Panc1 (cell line): ENCODE measurements at regions not wholly inside any gene's neighbourhood (a gene's known extent, or its start where the extent isn't known, plus 50 kb on each side); places are given as distances from the start of the nearest gene placed in this dataset.
"Not testable (repeated sequence)": the region's sequence is repeated elsewhere in the genome, so short reads cannot be mapped to it uniquely, and the experiment has no call there.

Source experiments
- ATAC-seq: fragments of 200-7000 bp; cut with Tn5 transposase; 2 replicates; pipeline ENCODE4 v1.9.1; 2020; ENCODE audit warnings: mild to moderate bottlenecking, moderate library complexity
- BruUV-seq: library from RNA; stranded (reverse); fragments of 400-500 nt; replicated peaks from 2 replicates; lab custom pipeline; 2021; lab: Mats Ljungman, UMichigan
- CTCF ChIA-PET: fragments of 300-600 bp; sonication (Branson Sonifier 250); formaldehyde crosslinking; loops from one replicate; lab custom pipeline; 2022; ENCODE audit warnings: antibody characterized with exemption; lab: Charles Lee
- POLR2A ChIA-PET: fragments of 300-600 bp; sonication (Branson Sonifier 250); formaldehyde crosslinking; loops from one replicate; lab custom pipeline; 2022; ENCODE audit warnings: antibody characterized with exemption; lab: Charles Lee
- DNase-seq: peaks from one replicate; pipeline ENCODE4 v3.0.0-alpha.2; 2010; ENCODE audit warnings: low read depth, low spot score
- H3K27ac ChIP-seq: 2 replicates; pipeline ENCODE4 v1.5.1; 2011; ENCODE audit warnings: mild to moderate bottlenecking, low read length, inconsistent platforms
- H3K27me3 ChIP-seq: fragments of 200-500 bp; sonication (Bioruptor generic); 2 replicates; pipeline ENCODE4 v1.6.0; 2014; ENCODE audit warnings: low read length, inconsistent platforms; ENCODE audit not compliant: control insufficient read depth, insufficient read depth
- H3K36me3 ChIP-seq: fragments of 200-500 bp; sonication (Bioruptor generic); 2 replicates; pipeline ENCODE4 v1.5.1; 2014; ENCODE audit warnings: inconsistent platforms, mild to moderate bottlenecking, low read length, moderate library complexity; ENCODE audit not compliant: control insufficient read depth, insufficient read depth
- H3K4me1 ChIP-seq: 2 replicates; pipeline ENCODE4 v1.5.1; 2011; ENCODE audit warnings: inconsistent platforms, mild to moderate bottlenecking, low read length, moderate library complexity; ENCODE audit not compliant: control insufficient read depth, insufficient read depth
- H3K4me3 ChIP-seq, 2 experiments: 2 replicates each; pipeline ENCODE4 v1.5.1; 2011 to 2012; ENCODE audit warnings: low read depth in 2 of 2, low read length in 2 of 2, mild to moderate bottlenecking in 2 of 2, inconsistent platforms in 1 of 2, moderate library complexity in 1 of 2
- H3K9me3 ChIP-seq: fragments of 200-500 bp; sonication (Bioruptor generic); 2 replicates; pipeline ENCODE4 v1.5.1; 2014; ENCODE audit warnings: low read depth, mild to moderate bottlenecking, inconsistent platforms, low read length, moderate library complexity; ENCODE audit not compliant: control insufficient read depth, insufficient read depth
- POLR2AphosphoS5 ChIP-seq: IDR thresholded peaks from 2 replicates; pipeline ENCODE4 v1.6.1; 2012; ENCODE audit warnings: mild to moderate bottlenecking, low read depth, low read length, moderate library complexity
- SIN3A ChIP-seq: IDR thresholded peaks from 2 replicates; pipeline ENCODE4 v1.6.1; 2012; ENCODE audit warnings: low read depth, mild to moderate bottlenecking, low read length, moderate library complexity, borderline replicate concordance; ENCODE audit not compliant: insufficient read depth
- TCF7L2 ChIP-seq: IDR thresholded peaks from 2 replicates; pipeline ENCODE4 v1.6.1; 2011; ENCODE audit warnings: mild to moderate bottlenecking, low read depth, low read length, inconsistent platforms
- in situ Hi-C: cut with HindIII; loops from 2 replicates; pipeline ENCODE4 v1.10.0; 2016; ENCODE audit warnings: low sequenced_read_pairs, low pct_unique_long_range_greater_than_20kb
- intact Hi-C: fragments of 100-400 bp; cut with micrococcal nuclease; formaldehyde crosslinking; loops from one replicate; pipeline ENCODE4 v1.10.0; 2022; ENCODE audit not compliant: unreplicated experiment
- TF ChIP-seq, protein P1 (sequence below): fragments of 450-650 bp; IDR thresholded peaks from 2 replicates; pipeline ENCODE4 v1.5.1; 2017; ENCODE audit warnings: mild to moderate bottlenecking
- TF ChIP-seq, protein P2 (sequence below), 2 experiments: IDR thresholded peaks; 2 replicates each; pipeline ENCODE4 v1.6.1; 2011 to 2012; ENCODE audit warnings: low read depth in 2 of 2, control low read depth in 1 of 2, low read length in 1 of 2, mild to moderate bottlenecking in 1 of 2, moderate library complexity in 1 of 2; ENCODE audit not compliant: insufficient read depth in 1 of 2

DNA sequence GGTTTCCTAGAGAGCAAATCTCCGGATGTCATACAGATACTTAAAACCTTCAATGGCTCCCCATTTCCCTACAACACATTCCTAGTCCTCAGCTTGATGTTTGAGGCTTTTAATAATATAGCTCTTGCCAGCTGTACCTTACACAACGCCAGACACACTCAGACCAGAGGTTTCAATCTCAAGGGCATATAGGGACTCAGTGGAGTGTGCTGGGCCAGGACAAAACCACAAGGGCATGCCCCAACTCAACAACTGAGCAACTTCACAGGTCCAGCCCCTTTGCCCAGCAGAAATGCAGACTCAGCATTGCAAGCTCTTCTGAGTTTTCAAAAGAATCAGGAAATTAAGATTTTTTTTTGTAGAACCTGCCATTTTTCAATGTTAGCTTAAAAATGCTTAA, 235.5 kb downstream of the NPIPA8 start:
- H3K27ac ChIP-seq, H3K9me3 ChIP-seq, H3K36me3 ChIP-seq, CTCF ChIA-PET, BruUV-seq, H3K27me3 ChIP-seq, intact Hi-C loops, H3K4me3 ChIP-seq, ATAC-seq, in situ Hi-C loops, DNase-seq, POLR2A ChIA-PET, H3K4me1 ChIP-seq: not testable (repeated sequence)

DNA sequence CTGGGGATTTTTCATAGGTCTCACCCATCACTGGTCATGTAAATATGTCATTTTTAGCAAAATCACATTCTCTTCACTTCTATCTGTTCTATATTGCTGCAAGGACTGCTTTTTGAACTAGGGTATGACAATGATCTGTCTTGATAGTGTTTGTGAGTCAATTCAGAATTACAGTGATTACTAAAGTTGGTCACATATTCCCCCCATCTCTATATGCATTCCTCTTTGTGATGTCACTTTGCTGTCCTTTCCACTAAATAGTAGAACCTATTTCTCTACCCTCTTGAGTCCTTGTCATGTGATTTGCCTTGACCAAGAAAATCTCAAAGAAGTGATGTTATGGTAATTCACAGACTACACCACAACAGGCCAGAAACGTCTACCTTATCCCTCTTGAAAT, 243.9 kb downstream of the NPIPA8 start:
- H3K27me3 ChIP-seq, H3K36me3 ChIP-seq, ATAC-seq, DNase-seq, in situ Hi-C loops, POLR2A ChIA-PET, H3K9me3 ChIP-seq, BruUV-seq, CTCF ChIA-PET, H3K4me1 ChIP-seq, intact Hi-C loops, H3K4me3 ChIP-seq, H3K27ac ChIP-seq: not testable (repeated sequence)

DNA sequence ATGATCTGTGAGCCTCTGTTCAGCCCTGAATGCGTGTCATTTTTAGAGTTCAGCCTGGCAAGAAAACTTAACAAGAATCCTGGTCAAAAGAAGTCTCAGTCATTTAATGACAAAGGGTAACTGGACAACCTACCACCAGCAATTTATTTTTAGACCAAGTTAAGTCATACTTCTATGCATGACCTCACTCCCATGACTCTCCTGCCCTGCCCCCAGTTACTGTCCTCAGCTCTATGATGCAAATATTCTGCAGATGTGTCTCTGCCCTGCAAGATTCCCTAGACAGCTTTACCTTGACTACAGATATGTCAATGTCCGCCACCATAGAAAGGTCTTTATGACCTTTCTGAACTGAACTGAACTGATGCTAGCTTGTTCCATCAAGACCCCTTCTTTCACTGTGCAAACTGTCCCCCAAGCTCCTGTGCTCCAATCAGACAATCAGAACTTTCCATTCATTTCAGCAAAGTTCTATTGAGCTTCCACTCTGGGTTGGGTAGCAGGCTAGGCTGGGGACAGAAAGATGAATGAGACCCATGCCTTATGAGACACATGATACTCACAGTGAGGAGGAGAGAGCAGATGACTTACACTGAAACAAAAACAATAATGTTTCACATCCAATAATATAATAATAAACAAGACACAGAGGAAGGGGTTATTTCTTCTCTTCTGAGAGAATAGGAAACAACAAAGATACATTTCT, 255.7 kb downstream of the NPIPA8 start:
- BruUV-seq, intact Hi-C loops, H3K27ac ChIP-seq: not testable (repeated sequence)

DNA sequence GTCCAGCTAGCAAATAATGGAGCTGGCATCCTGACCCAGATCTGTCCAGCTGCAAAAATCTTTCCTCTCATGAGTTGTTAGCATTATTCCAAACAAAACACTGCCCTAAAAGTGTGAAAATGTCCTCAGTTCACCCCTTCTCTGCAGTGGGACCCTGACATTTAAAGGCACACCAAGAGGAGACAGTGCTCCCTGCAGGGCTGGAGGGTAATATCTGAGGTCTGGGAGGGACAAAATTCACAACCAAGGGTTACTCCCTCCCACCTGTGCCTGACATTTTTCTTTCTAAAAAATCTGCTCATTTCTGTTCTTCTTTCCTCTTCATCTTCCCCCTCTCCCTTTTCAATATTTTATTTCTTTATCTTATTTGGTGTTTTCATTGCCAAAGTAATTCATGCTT, 258.6 kb downstream of the NPIPA8 start:
- H3K27me3 ChIP-seq, ATAC-seq, in situ Hi-C loops, H3K4me1 ChIP-seq, POLR2A ChIA-PET, intact Hi-C loops, H3K36me3 ChIP-seq, H3K4me3 ChIP-seq, H3K27ac ChIP-seq, BruUV-seq, DNase-seq, H3K9me3 ChIP-seq, CTCF ChIA-PET: not testable (repeated sequence)

More for the DNA sequence above, 255.7 kb downstream of the NPIPA8 start:
- H3K36me3 ChIP-seq, H3K4me3 ChIP-seq, H3K27me3 ChIP-seq, POLR2A ChIA-PET, CTCF ChIA-PET, H3K4me1 ChIP-seq, DNase-seq, H3K9me3 ChIP-seq, ATAC-seq, in situ Hi-C loops: not testable (repeated sequence)

DNA sequence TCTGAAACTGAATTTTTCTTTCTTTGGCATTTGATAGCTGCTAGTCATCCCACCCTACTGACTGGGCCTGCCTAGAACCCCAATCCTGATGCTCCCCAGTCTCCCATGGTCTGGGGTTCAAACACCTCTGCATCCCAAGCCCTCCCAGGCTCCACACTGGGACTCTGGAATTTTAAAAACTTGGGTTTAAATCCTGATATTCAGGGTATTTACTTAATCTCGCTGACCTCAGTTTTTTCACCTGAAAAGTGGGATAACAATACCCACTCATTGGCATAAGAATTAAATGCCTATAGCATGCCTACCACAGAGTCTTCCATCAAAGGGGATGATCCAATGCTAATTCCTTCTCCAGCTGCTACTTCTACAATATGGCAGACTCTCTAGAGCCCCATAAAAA, 264.4 kb downstream of the NPIPA8 start:
- Histone ChIP-seq H3K4me1 (no peaks in the 10 kb centered on the region), H3K4me3 (no peak overlapping the region), H3K36me3 (no peaks in the 10 kb centered on the region), H3K9me3 (no peaks in the 10 kb centered on the region), H3K27me3 (0 out of 2 replicates have a peak, but pooled peaks cover 3% of the 10 kb centered on the region), H3K27ac (no peak overlapping the region)
- ATAC-seq: no peak
- intact Hi-C loops: no loop called here
- ChIA-PET POLR2A (no interaction called here), CTCF (no interaction called here)
- DNase-seq: no peak
- TF ChIP-seq, protein P1, sequence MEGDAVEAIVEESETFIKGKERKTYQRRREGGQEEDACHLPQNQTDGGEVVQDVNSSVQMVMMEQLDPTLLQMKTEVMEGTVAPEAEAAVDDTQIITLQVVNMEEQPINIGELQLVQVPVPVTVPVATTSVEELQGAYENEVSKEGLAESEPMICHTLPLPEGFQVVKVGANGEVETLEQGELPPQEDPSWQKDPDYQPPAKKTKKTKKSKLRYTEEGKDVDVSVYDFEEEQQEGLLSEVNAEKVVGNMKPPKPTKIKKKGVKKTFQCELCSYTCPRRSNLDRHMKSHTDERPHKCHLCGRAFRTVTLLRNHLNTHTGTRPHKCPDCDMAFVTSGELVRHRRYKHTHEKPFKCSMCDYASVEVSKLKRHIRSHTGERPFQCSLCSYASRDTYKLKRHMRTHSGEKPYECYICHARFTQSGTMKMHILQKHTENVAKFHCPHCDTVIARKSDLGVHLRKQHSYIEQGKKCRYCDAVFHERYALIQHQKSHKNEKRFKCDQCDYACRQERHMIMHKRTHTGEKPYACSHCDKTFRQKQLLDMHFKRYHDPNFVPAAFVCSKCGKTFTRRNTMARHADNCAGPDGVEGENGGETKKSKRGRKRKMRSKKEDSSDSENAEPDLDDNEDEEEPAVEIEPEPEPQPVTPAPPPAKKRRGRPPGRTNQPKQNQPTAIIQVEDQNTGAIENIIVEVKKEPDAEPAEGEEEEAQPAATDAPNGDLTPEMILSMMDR: no peak
- TF ChIP-seq, protein P2, sequence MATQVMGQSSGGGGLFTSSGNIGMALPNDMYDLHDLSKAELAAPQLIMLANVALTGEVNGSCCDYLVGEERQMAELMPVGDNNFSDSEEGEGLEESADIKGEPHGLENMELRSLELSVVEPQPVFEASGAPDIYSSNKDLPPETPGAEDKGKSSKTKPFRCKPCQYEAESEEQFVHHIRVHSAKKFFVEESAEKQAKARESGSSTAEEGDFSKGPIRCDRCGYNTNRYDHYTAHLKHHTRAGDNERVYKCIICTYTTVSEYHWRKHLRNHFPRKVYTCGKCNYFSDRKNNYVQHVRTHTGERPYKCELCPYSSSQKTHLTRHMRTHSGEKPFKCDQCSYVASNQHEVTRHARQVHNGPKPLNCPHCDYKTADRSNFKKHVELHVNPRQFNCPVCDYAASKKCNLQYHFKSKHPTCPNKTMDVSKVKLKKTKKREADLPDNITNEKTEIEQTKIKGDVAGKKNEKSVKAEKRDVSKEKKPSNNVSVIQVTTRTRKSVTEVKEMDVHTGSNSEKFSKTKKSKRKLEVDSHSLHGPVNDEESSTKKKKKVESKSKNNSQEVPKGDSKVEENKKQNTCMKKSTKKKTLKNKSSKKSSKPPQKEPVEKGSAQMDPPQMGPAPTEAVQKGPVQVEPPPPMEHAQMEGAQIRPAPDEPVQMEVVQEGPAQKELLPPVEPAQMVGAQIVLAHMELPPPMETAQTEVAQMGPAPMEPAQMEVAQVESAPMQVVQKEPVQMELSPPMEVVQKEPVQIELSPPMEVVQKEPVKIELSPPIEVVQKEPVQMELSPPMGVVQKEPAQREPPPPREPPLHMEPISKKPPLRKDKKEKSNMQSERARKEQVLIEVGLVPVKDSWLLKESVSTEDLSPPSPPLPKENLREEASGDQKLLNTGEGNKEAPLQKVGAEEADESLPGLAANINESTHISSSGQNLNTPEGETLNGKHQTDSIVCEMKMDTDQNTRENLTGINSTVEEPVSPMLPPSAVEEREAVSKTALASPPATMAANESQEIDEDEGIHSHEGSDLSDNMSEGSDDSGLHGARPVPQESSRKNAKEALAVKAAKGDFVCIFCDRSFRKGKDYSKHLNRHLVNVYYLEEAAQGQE (IDR thresholded peaks at IDR 0.05; ENCODE audit: insufficient read depth in 1 of 2, low read depth in 2 of 2, low read length in 1 of 2): no peak
- TF ChIP-seq POLR2AphosphoS5: no peak
- no peak for TF ChIP-seq SIN3A
- no peak for TF ChIP-seq TCF7L2
- in situ Hi-C loops: no loop called here
- BruUV-seq: no TSS peak
